IMR-90 (cell line): ENCODE measurements at regions not wholly inside any gene's neighbourhood (a gene's known extent, or its start where the extent isn't known, plus 50 kb on each side); places are given as distances from the start of the nearest gene placed in this dataset.

Experiments
- ATAC-seq: fragments of 200-7000 bp; cut with Tn5 transposase; 2 replicates; pipeline ENCODE4 v1.9.1; 2020; ENCODE audit warnings: low read depth, mild to moderate bottlenecking, moderate library complexity
- BruUV-seq: library from RNA; stranded (reverse); fragments of 400-500 nt; replicated peaks from 2 replicates; lab custom pipeline; 2021; lab: Mats Ljungman, UMichigan
- CTCF ChIA-PET: fragments of 300-600 bp; formaldehyde crosslinking; extraction: SDS; loops from one replicate; lab custom pipeline; 2021; ENCODE audit warnings: antibody characterized with exemption; lab: Yijun Ruan, JAX
- POLR2A ChIA-PET: fragments of 300-600 bp; sonication (Branson Sonifier 250); formaldehyde crosslinking; loops from one replicate; lab custom pipeline; 2022; ENCODE audit warnings: antibody characterized with exemption; ENCODE audit not compliant: unreplicated experiment; lab: Charles Lee
- DNase-seq: peaks from one replicate; pipeline ENCODE4 v3.0.0; 2013
- H2AFZ ChIP-seq: replicated peaks from 2 replicates; pipeline ENCODE3; 2013; ENCODE audit warnings: low read length, mild to moderate bottlenecking; ENCODE audit not compliant: poor library complexity
- H2AK5ac ChIP-seq: 2 replicates; pipeline ENCODE4 v1.6.1; 2013; ENCODE audit warnings: low read depth, low read length, inconsistent platforms
- H2AK9ac ChIP-seq: replicated peaks from 2 replicates; pipeline ENCODE3; 2013; ENCODE audit warnings: mild to moderate bottlenecking, low read depth, low read length, moderate library complexity; ENCODE audit not compliant: poor library complexity
- H2BK120ac ChIP-seq: 2 replicates; pipeline ENCODE4 v1.6.1; 2013; ENCODE audit warnings: low read depth, low read length, inconsistent platforms
- H2BK15ac ChIP-seq: 3 replicates; pipeline ENCODE4 v1.6.1; 2013; ENCODE audit warnings: low read depth, low read length, inconsistent platforms
- H2BK20ac ChIP-seq: 2 replicates; pipeline ENCODE4 v1.6.1; 2013; ENCODE audit warnings: low read depth, mild to moderate bottlenecking, inconsistent platforms, low read length, moderate library complexity
- H2BK5ac ChIP-seq: 2 replicates; pipeline ENCODE4 v1.6.1; 2013; ENCODE audit warnings: mild to moderate bottlenecking, low read depth, low read length, inconsistent platforms; ENCODE audit not compliant: poor library complexity, severe bottlenecking
- H3K14ac ChIP-seq: replicated peaks from 2 replicates; pipeline ENCODE4 v1.6.1; 2013; ENCODE audit warnings: low read depth, low read length, inconsistent platforms
- H3K18ac ChIP-seq: 2 replicates; pipeline ENCODE4 v1.6.1; 2013; ENCODE audit warnings: low read depth, low read length, control low read depth
- H3K23ac ChIP-seq: 2 replicates; pipeline ENCODE4 v1.6.1; 2013; ENCODE audit warnings: low read depth, low read length, inconsistent platforms
- H3K27ac ChIP-seq: 2 replicates; pipeline ENCODE4 v1.5.1; 2013; ENCODE audit warnings: mild to moderate bottlenecking, control low read depth, low read length; ENCODE audit not compliant: insufficient read depth
- H3K27me3 ChIP-seq: 2 replicates; pipeline ENCODE4 v1.6.1; 2013; ENCODE audit warnings: low read length; ENCODE audit not compliant: control insufficient read depth, insufficient read depth
- H3K36me3 ChIP-seq: 2 replicates; pipeline ENCODE4 v1.6.1; 2013; ENCODE audit warnings: low read length, mixed read lengths; ENCODE audit not compliant: control insufficient read depth, insufficient read depth
- H3K4ac ChIP-seq: 2 replicates; pipeline ENCODE4 v1.6.1; 2013; ENCODE audit warnings: low read depth, low read length, inconsistent platforms
- H3K4me1 ChIP-seq: 2 replicates; pipeline ENCODE4 v1.6.1; 2013; ENCODE audit warnings: low read length, mixed read lengths; ENCODE audit not compliant: control insufficient read depth, insufficient read depth
- H3K4me2 ChIP-seq: 2 replicates; pipeline ENCODE4 v1.6.1; 2013; ENCODE audit warnings: low read depth, mild to moderate bottlenecking, control low read depth, low read length, moderate library complexity
- H3K4me3 ChIP-seq: 2 replicates; pipeline ENCODE4 v1.5.1; 2013; ENCODE audit warnings: low read depth, mild to moderate bottlenecking, control low read depth, low read length, moderate library complexity; ENCODE audit not compliant: insufficient read depth
- H3K56ac ChIP-seq: 2 replicates; pipeline ENCODE4 v1.6.1; 2013; ENCODE audit warnings: low read length, inconsistent platforms; ENCODE audit not compliant: insufficient read depth; ENCODE audit errors: extremely low read depth
- H3K79me1 ChIP-seq, 2 experiments: 2 replicates each; pipeline ENCODE4 v1.6.1; 2013; ENCODE audit warnings: low read length in 2 of 2, inconsistent platforms in 1 of 2, low read depth in 1 of 2
- H3K9ac ChIP-seq: 2 replicates; pipeline ENCODE4 v1.6.1; 2013; ENCODE audit warnings: low read depth, low read length, control low read depth
- H3K9me1 ChIP-seq: 2 replicates; pipeline ENCODE4 v1.6.1; 2013; ENCODE audit warnings: low read length, inconsistent platforms; ENCODE audit not compliant: insufficient read depth
- H3K9me3 ChIP-seq: 2 replicates; pipeline ENCODE4 v1.6.1; 2013; ENCODE audit warnings: low read length; ENCODE audit not compliant: control insufficient read depth, insufficient read depth
- H4K20me1 ChIP-seq: 2 replicates; pipeline ENCODE4 v1.6.1; 2013; ENCODE audit warnings: low read length, inconsistent platforms; ENCODE audit not compliant: insufficient read depth
- H4K5ac ChIP-seq: 2 replicates; pipeline ENCODE4 v1.6.1; 2013; ENCODE audit warnings: mild to moderate bottlenecking, low read depth, low read length, control low read depth
- H4K8ac ChIP-seq, 2 experiments: 2 replicates each; pipeline ENCODE4 v1.6.1; 2013; ENCODE audit warnings: low read depth in 2 of 2, low read length in 2 of 2, control low read depth in 1 of 2, inconsistent platforms in 1 of 2
- H4K91ac ChIP-seq: 2 replicates; pipeline ENCODE4 v1.6.1; 2013; ENCODE audit warnings: low read depth, low read length, inconsistent platforms; ENCODE audit not compliant: insufficient read depth
- BHLHE40 ChIP-seq: fragments of 150-350 bp; IDR thresholded peaks from 2 replicates; pipeline ENCODE4 v1.6.1; 2016; ENCODE audit warnings: mild to moderate bottlenecking, low read depth, low read length
- CEBPB ChIP-seq: IDR thresholded peaks from 2 replicates; pipeline ENCODE4 v1.6.1; 2012; ENCODE audit warnings: low read depth, low read length, improper control_type of control experiment
- CHD1 ChIP-seq: IDR thresholded peaks from 2 replicates; pipeline ENCODE4 v1.6.1; 2012; ENCODE audit warnings: low read depth, low read length, improper control_type of control experiment
- ELK1 ChIP-seq: fragments of 150-350 bp; IDR thresholded peaks from 2 replicates; pipeline ENCODE4 v1.6.1; 2016; ENCODE audit warnings: low read depth, mild to moderate bottlenecking, low read length, moderate library complexity, borderline replicate concordance
- MAZ ChIP-seq: IDR thresholded peaks from 2 replicates; pipeline ENCODE4 v1.6.1; 2012; ENCODE audit warnings: low read depth, mild to moderate bottlenecking, low read length, improper control_type of control experiment, moderate library complexity, borderline replicate concordance
- NFE2L2 ChIP-seq: fragments of 150-350 bp; IDR thresholded peaks from 2 replicates; pipeline ENCODE4 v1.6.1; 2016; ENCODE audit warnings: low read depth, mild to moderate bottlenecking, low read length
- SMC3 ChIP-seq: fragments of 150-350 bp; IDR thresholded peaks from 2 replicates; pipeline ENCODE4 v1.6.1; 2016; ENCODE audit warnings: low read depth, mild to moderate bottlenecking, antibody characterized with exemption, low read length, moderate library complexity
- WGBS, 2 experiments: methylation state at CpG; one replicate each; pipeline versions ENCODE4 v1.1.5 to v1.1.7; 2013; ENCODE audit warnings: missing lambda C conversion rate in 2 of 2; ENCODE audit not compliant: insufficient read length in 1 of 2; ENCODE audit errors: extremely low coverage in 2 of 2; 5-methylcytosine and 5-hydroxymethylcytosine counted together
- dilution Hi-C: fragments of 300-500 bp; cut with HindIII; formaldehyde crosslinking; loops from one replicate; pipeline ENCODE4 v1.14.3; 2018; ENCODE audit warnings: low sequenced_read_pairs; ENCODE audit not compliant: unreplicated experiment
- in situ Hi-C: fragments of 300-500 bp; cut with MboI; formaldehyde crosslinking; loops from 3 replicates; pipeline ENCODE4 v1.14.3; 2019; ENCODE audit warnings: low sequenced_read_pairs, inconsistent platforms, mixed read lengths
- intact Hi-C: fragments of 100-400 bp; cut with micrococcal nuclease; formaldehyde crosslinking; loops from 2 replicates; pipeline ENCODE4 v1.10.0; 2022

DNA sequence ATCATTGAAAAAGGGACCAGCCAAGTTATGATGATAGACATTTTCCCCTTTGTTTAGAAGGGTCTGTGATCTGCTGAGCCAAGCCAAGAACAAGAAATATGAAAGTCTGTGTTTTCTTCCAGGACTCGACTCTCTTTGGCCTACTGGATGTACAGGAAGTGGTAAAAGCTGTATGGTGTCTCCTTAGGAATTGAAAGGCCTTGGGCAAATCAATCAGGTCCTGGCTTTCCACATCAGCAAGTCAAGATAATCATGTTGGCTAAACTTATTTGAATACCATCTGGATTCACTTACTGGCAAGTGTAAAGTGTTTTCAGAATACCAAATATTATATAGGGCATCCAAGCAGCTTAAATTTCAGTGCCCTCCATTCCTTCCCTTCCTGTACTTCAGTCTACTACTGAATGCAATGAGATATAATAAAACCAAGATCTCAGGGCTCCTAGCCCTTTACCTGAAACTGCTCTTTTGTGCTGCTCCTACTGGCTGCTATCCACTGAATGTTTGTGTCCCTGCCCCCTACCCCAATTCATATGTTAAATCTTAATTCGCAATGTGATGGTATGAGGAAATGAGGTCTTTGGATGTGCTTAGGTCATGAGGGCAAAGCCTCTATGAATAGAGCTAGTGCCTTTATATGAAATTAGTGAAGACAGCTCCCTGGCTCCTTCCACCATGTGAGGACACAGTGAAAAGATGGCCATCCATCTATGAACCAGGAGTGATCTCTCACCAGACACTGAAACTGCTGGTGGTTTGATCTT is 578.0 kb downstream of the SPRY1 start:
- Histone ChIP-seq H3K4ac (no peak overlapping the region), H3K56ac (no peak overlapping the region), H2BK20ac (peak overlapping the region; percentile 23; the same call in 1 of the 2 replicates), H4K91ac (no peak overlapping the region), H4K20me1 (no peaks in the 10 kb centered on the region), H2BK120ac (0 out of 2 replicates have a peak overlapping the region, but pooled peaks have one; percentile 35), H2AFZ (no peak overlapping the region), H3K27me3 (no peaks in the 10 kb centered on the region), H3K9me1 (no peaks in the 10 kb centered on the region), H3K4me1 (peaks cover 2% of the 10 kb centered on the region), H3K23ac (no peak overlapping the region), H2AK9ac (no peak overlapping the region), H3K4me2 (no peak overlapping the region), H3K18ac (peak overlapping the region; percentile 87), H2BK5ac (no peak overlapping the region), H3K4me3 (no peak overlapping the region), H3K79me1 (no peaks in the 10 kb centered on the region), H4K5ac (0 out of 2 replicates have a peak overlapping the region, but pooled peaks have one; percentile 31), H2AK5ac (no peak overlapping the region), H3K9me3 (peaks cover 2% of the 10 kb centered on the region), H4K8ac (no peak overlapping the region), H3K27ac (no peak overlapping the region), H2BK15ac (0 out of 3 replicates have a peak overlapping the region, but pooled peaks have one; percentile 23), H3K36me3 (no peaks in the 10 kb centered on the region), H3K14ac (0 out of 2 replicates have a peak overlapping the region, but pooled peaks have one; percentile 5), H3K9ac (no peak overlapping the region)
- no CpG with 5 or more reads among the region's 2 CpGs for WGBS, 2 experiments
- ChIA-PET CTCF (interaction anchor here (0.6 kb wide), 1 partner anchor 117 kb away, joined by 4 read pairs; no protein-coding TSS in a partner anchor), POLR2A (no interaction called here)
- no peak for TF ChIP-seq CEBPB
- no peak for TF ChIP-seq CHD1
- TF ChIP-seq MAZ = no peak
- TF ChIP-seq SMC3 = no peak
- no peak for TF ChIP-seq ELK1
- no peak for TF ChIP-seq NFE2L2
- TF ChIP-seq BHLHE40 = no peak
- dilution Hi-C loops = no loop called here
- in situ Hi-C loops = no loop called here
- intact Hi-C loops = no loop called here
- BruUV-seq = no TSS peak
- no peak for DNase-seq
- ATAC-seq = no peak
